D721Med (cell line): ENCODE measurements at regions not wholly inside any gene's neighbourhood (a gene's known extent, or its start where the extent isn't known, plus 50 kb on each side); places are given as distances from the start of the nearest gene placed in this dataset.

ENCODE experiments used
- DNase-seq: peaks from one replicate; pipeline ENCODE4 v3.0.0; 2011; ENCODE audit warnings: low spot score; ENCODE audit not compliant: insufficient read length
- FAIRE-seq: peaks from 2 replicates; lab custom pipeline; 2011; peaks lifted over from hg19 to GRCh38; lab: Jason Lieb, UNC
- TF ChIP-seq, protein P1 (sequence below): IDR thresholded peaks from 2 replicates; pipeline ENCODE4 v1.5.1; 2012; ENCODE audit warnings: mild to moderate bottlenecking, control low read depth; ENCODE audit not compliant: insufficient read depth; ENCODE audit errors: missing control alignments

DNA sequence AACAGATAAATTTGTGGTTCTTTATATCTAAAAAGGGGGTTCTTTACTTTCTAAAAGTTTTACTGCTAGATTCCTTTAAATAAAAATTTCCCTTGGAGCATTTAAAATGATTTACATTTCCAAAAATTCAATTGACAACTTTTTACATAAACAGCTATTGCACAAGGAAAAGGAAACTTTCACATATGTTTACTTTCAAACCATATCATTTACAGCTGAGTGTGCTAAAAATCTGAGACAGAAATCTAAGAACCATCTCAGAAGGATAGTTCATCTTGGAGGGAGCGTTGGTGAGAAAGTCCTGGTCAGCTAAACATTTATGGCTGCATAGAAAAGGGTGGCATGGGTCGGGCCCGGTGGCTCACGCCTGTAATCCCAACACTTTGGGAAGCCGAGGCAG is 235.4 kb downstream of the DTWD2 start:
- DNase-seq (no peak), FAIRE-seq (no peak)
- TF ChIP-seq, protein P1, sequence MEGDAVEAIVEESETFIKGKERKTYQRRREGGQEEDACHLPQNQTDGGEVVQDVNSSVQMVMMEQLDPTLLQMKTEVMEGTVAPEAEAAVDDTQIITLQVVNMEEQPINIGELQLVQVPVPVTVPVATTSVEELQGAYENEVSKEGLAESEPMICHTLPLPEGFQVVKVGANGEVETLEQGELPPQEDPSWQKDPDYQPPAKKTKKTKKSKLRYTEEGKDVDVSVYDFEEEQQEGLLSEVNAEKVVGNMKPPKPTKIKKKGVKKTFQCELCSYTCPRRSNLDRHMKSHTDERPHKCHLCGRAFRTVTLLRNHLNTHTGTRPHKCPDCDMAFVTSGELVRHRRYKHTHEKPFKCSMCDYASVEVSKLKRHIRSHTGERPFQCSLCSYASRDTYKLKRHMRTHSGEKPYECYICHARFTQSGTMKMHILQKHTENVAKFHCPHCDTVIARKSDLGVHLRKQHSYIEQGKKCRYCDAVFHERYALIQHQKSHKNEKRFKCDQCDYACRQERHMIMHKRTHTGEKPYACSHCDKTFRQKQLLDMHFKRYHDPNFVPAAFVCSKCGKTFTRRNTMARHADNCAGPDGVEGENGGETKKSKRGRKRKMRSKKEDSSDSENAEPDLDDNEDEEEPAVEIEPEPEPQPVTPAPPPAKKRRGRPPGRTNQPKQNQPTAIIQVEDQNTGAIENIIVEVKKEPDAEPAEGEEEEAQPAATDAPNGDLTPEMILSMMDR = no peak

DNA sequence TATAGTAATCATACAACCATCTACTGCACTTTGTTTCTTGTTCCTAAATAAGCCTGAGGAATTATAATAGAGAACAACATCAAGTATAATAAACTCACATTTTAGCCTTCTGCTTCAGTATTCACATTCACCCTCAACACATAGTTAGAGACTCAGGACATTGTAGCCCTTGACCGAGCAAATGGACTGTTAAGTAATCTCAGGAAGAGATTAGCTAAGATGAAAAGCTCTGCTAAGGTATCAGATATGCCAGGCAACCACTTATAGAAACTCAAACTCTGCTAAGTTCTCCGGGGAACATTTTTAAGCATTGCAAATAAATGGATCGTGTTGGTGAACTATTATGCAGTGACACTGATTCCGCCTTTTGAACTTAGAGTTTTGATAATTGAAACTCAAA is 252.0 kb downstream of the DTWD2 start:
- TF ChIP-seq, protein P1 = no peak
- no peak for DNase-seq
- no peak for FAIRE-seq

DNA sequence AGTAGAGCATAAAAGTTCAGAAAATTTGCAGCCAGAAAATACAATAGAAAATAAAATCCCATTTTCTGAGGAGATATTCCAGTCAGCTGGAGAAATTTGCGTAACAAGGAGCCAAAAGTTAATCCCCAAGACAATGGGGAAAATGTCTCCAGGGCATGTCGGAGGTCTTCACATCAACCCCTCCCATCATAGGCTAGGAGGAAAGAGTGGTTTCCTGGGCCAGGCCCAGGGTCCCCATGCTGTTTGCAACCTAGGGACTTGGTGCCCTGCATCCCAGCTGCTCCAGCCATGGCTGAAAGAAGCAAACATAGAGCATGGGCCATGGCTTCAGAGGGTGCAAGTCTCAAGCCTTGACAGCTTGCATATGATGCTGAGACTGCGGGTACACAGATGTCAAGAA is 255.0 kb downstream of the DTWD2 start:
- no peak for FAIRE-seq
- TF ChIP-seq, protein P1 = no peak
- DNase-seq = no peak

DNA sequence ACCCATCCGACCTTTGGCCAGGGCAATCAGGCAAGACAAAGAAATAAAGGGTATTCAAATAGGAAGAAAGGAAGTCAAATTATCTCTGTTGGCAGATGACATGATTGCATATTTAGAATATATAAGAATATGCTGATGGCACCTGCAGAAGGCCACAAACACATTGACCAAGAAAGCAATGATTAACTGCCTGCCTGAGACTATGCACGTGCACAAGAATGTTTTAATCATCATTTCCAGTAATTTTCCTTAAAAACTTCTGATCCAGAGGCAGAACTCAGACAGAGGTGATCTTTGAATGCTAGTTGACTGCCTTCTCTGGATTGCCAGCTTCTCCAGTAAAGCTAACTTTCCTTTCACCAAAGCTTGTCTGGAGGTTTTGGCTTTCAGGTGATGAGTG is 260.2 kb downstream of the DTWD2 start:
- FAIRE-seq = no peak
- TF ChIP-seq, protein P1 = no peak
- no peak for DNase-seq

DNA sequence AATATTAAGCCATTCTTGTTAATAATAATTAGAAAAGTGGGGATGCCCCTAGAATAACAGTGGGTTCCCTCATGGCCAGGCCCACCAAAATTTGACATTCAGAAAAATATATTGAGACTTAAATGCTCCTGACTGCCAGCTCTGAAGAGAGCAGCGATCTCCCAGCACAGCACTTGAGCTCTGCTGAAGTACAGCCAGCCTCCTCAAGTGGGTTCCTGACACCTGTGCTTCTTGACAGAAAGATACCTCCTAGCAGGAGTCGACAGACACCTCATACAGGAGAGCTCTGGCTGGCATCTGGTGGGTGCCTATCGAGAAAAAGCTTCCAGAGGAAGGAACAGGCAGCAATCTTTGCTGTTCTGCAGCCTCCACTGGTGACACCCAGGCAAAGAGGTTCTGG is 261.5 kb downstream of the DTWD2 start:
- FAIRE-seq (no peak), DNase-seq (no peak)
- TF ChIP-seq, protein P1 = no peak

DNA sequence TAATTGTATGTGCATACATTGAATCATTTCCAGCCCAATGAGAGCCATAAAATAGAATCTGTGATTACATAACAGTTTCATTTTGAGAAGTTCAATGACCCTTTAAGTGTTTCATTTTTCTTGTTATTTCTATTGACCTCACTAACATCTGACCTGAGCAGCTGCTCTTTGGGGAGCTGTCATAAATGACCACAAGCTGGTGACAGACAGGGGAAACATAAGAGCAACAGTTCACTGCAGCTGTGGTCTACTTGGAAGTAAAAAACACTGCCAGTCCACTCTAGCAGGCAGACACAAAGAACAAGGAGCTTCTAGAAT is 265.4 kb downstream of the DTWD2 start:
- DNase-seq = no peak
- FAIRE-seq = no peak
- TF ChIP-seq, protein P1 = no peak

DNA sequence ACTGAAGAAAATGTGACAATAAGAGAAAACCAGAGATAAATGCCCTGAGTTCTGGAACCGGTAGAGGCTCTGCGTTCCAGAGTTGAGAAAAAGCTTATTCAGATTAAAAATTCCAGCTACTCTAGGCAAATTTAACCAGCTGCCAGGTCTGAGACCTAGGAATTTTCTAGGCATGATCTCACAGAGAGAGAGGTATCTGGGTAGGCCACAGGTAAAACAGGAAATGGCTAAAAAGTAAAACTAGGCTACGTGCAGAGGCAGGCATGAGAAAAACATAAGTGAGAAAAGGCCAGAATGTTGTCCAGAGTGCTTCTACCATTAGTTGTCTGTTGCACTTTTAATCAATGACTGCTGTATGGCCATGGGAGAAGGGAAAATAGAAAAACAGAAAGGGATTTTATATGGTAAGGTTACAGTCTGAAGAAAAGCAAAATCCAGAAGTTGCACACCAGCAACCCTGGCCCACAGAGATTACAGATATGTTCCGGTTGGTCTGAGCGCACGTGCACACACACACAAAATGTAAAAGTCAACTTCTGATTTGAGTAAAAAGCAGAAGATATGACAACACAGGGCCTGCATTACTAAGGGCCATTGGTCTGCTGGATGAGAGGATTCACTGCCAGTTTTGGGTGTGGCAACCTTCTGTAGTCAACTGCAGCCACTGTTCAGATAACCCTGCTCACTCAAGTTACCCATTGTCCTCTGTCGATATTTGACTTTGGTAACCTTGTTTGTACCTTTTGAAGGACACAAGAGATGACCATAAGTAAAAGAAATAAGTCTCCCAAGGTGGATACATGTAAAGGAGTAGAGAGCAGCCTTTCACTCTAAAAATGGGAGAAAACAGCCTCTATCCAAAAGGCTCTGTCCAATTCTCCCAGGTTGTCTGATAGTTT is 266.0 kb downstream of the DTWD2 start:
- TF ChIP-seq, protein P1 = no peak
- DNase-seq (no peak), FAIRE-seq (no peak)
